Vagina (tissue), 2 donors: ENCODE measurements at regions not wholly inside any gene's neighbourhood (a gene's known extent, or its start where the extent isn't known, plus 50 kb on each side); places are given as distances from the start of the nearest gene placed in this dataset.

Source experiments
- POLR2A ChIP-seq, 2 donors: fragments of 450-650 bp; IDR thresholded peaks; one replicate each; pipeline ENCODE4 v1.6.1; 2017; ENCODE audit warnings: antibody characterized with exemption in 2 of 2, mild to moderate bottlenecking in 2 of 2, moderate library complexity in 2 of 2
- TF ChIP-seq, protein P1 (sequence below), 3 experiments: fragments of 450-650 bp in 2 of 3; fragments of 200-600 bp in 1 of 3; sonication (generic) in 1 of 3; IDR thresholded peaks; one replicate each; pipeline ENCODE4 v1.5.1; 2017 to 2019; ENCODE audit warnings: antibody characterized with exemption in 3 of 3, mild to moderate bottlenecking in 2 of 3, moderate library complexity in 2 of 3

DNA sequence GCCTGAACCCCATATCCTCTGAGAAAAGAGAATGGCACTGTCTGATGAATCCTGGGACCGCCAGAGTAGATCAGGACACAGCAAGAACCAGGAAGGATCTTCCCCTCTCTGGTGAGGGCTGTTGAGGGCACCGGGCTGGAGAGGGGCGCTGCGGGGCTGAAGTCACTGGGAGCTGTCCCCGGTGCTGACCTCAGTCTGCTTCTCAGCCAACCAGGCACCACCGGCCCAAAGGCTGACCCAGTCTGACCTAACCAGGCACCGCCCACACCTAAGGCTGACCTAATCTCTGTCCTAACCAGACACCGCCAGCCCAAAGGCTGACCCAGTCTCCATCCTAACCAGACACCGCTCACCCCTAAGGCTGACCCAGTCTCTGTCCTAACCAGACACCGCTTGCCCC is 82.8 kb downstream of the CPZ start:
- TF ChIP-seq, protein P1, sequence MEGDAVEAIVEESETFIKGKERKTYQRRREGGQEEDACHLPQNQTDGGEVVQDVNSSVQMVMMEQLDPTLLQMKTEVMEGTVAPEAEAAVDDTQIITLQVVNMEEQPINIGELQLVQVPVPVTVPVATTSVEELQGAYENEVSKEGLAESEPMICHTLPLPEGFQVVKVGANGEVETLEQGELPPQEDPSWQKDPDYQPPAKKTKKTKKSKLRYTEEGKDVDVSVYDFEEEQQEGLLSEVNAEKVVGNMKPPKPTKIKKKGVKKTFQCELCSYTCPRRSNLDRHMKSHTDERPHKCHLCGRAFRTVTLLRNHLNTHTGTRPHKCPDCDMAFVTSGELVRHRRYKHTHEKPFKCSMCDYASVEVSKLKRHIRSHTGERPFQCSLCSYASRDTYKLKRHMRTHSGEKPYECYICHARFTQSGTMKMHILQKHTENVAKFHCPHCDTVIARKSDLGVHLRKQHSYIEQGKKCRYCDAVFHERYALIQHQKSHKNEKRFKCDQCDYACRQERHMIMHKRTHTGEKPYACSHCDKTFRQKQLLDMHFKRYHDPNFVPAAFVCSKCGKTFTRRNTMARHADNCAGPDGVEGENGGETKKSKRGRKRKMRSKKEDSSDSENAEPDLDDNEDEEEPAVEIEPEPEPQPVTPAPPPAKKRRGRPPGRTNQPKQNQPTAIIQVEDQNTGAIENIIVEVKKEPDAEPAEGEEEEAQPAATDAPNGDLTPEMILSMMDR (IDR thresholded peaks at IDR 0.05) = no peak
- TF ChIP-seq POLR2A (IDR thresholded peaks at IDR 0.05) = no peak
